AG10803 (cell line): ENCODE measurements at regions not wholly inside any gene's neighbourhood (a gene's known extent, or its start where the extent isn't known, plus 50 kb on each side); places are given as distances from the start of the nearest gene placed in this dataset.
A peak's percentile ranks its signal among the peaks of the same experiment; 100 is the strongest.

Experiments used
- DNase-seq: peaks from one replicate; pipeline ENCODE4 v3.0.0; 2010; ENCODE audit warnings: low read depth
- H3K4me3 ChIP-seq: 2 replicates; pipeline ENCODE4 v1.5.1; 2011; ENCODE audit warnings: mild to moderate bottlenecking, low read length, control low read depth
- TF ChIP-seq, protein P1 (sequence below): conservative IDR thresholded peaks from 2 replicates; pipeline ENCODE4 v1.5.1; 2011; ENCODE audit warnings: mild to moderate bottlenecking, low read length, control low read depth, inconsistent platforms

GRCh38 chr7:34373940-34374339 is 284.1 kb upstream of the NPSR1 start:
- H3K4me3 ChIP-seq = no peak overlapping the region
- DNase-seq = peak; percentile 74
- TF ChIP-seq, protein P1, sequence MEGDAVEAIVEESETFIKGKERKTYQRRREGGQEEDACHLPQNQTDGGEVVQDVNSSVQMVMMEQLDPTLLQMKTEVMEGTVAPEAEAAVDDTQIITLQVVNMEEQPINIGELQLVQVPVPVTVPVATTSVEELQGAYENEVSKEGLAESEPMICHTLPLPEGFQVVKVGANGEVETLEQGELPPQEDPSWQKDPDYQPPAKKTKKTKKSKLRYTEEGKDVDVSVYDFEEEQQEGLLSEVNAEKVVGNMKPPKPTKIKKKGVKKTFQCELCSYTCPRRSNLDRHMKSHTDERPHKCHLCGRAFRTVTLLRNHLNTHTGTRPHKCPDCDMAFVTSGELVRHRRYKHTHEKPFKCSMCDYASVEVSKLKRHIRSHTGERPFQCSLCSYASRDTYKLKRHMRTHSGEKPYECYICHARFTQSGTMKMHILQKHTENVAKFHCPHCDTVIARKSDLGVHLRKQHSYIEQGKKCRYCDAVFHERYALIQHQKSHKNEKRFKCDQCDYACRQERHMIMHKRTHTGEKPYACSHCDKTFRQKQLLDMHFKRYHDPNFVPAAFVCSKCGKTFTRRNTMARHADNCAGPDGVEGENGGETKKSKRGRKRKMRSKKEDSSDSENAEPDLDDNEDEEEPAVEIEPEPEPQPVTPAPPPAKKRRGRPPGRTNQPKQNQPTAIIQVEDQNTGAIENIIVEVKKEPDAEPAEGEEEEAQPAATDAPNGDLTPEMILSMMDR = no peak

- TF ChIP-seq, protein P1 = no peak
- no peak overlapping the region for H3K4me3 ChIP-seq
- no peak for DNase-seq
Measured at GRCh38 chr7:34382166-34382893, 275.7 kb upstream of the NPSR1 start.

GRCh38 chr7:34385384-34385783 is 272.6 kb upstream of the NPSR1 start:
- DNase-seq = peak; percentile 34
- TF ChIP-seq, protein P1 = no peak
- no peak overlapping the region for H3K4me3 ChIP-seq

GRCh38 chr7:34389332-34390078 is 268.5 kb upstream of the NPSR1 start:
- no peak for DNase-seq
- TF ChIP-seq, protein P1 = no peak
- H3K4me3 ChIP-seq = no peak overlapping the region

DNA sequence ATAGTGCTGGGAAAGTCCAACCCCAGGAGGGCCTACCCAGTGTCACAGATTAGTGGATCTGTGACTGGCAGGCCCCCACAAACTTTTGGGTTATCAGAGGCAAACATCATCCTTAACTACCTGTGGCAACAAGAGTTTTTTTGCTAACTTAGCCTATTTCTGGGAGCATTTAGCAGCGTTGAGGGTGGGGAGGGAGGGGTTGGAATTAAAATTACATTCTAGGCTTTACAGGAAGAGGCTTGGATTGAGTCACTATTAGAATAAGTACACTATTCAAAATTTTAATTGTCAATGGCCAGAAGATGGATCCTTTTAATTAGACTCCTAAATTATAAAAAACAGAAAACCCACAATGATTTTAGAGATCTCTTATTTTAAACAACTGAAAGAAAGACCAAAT is 267.9 kb upstream of the NPSR1 start:
- TF ChIP-seq, protein P1 = no peak
- H3K4me3 ChIP-seq = no peak overlapping the region
- no peak for DNase-seq

- no peak for DNase-seq
- no peak overlapping the region for H3K4me3 ChIP-seq
- TF ChIP-seq, protein P1 = no peak
Measured at GRCh38 chr7:34392972-34393371, 265.0 kb upstream of the NPSR1 start.
